ENCODE measurements at regions not wholly inside any gene's neighbourhood (a gene's known extent, or its start where the extent isn't known, plus 50 kb on each side); places are given as distances from the start of the nearest gene placed in this dataset.

DNA sequence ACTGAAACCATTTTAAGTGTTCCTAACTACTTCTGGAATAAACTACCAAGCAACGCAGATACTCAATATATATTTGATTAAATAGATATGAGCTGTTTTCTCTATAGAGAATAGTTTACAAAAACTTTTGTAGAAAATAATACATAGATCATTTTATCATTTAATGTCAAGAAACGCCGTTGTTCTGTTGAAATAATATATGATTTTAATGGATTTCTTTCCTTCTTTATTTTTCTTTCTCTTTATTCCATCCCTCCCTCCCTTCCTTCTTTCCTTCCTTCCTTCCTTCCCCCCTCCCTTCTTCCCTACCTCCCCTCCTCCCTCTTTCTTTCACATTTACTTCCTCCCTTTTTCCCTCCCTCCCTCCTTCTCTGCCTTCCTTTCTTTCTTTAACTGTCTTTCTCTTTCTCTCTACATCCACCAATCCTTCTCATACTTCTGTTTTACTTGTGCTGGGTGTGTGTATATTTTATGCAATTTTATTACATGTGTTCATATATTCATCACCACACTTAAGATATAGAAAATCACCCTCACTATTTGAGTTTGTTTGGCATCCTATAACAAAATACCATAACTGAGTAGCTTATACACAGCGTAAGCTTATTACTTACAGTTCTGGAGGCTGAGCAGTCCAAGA, 230.9 kb upstream of the BRINP3 start:
- Histone ChIP-seq H3K9me3 (no peaks in the 10 kb centered on the region), H3K36me3 (no peaks in the 10 kb centered on the region), H3K4me3 (no peak overlapping the region), H3K27me3 (no peaks in the 10 kb centered on the region), H3K4me1 (no peaks in the 10 kb centered on the region), H3K27ac (no peak overlapping the region)
- TF ChIP-seq POLR2A (IDR thresholded peaks at IDR 0.05) (no peak), POLR2AphosphoS5 (IDR thresholded peaks at IDR 0.05) (no peak)
- TF ChIP-seq, protein P1, sequence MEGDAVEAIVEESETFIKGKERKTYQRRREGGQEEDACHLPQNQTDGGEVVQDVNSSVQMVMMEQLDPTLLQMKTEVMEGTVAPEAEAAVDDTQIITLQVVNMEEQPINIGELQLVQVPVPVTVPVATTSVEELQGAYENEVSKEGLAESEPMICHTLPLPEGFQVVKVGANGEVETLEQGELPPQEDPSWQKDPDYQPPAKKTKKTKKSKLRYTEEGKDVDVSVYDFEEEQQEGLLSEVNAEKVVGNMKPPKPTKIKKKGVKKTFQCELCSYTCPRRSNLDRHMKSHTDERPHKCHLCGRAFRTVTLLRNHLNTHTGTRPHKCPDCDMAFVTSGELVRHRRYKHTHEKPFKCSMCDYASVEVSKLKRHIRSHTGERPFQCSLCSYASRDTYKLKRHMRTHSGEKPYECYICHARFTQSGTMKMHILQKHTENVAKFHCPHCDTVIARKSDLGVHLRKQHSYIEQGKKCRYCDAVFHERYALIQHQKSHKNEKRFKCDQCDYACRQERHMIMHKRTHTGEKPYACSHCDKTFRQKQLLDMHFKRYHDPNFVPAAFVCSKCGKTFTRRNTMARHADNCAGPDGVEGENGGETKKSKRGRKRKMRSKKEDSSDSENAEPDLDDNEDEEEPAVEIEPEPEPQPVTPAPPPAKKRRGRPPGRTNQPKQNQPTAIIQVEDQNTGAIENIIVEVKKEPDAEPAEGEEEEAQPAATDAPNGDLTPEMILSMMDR (IDR thresholded peaks at IDR 0.05): no peak
- no peak for DNase-seq (ENCODE audit: low spot score in 2 of 2)
- intact Hi-C loops (cut with DNase I; ENCODE audit: low total_unique reads): no loop called here

DNA sequence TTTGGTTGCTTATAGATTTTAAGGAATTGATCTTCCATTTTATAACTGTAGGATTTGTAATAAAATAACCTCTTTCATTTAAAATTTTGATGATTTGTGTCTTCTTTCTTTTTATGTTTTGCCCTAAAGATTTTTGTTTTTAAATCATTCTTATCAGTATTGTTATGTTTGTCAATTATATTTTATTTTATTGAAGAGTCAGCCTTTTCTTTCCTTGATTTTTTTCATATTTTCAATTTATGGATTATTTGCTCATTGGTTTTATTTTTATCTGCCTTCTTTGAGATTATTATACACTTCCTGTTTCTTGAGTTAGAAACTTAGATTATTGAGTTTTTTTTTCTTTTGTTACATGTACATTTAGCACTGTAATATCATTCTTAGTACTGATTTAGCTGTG, 233.4 kb upstream of the BRINP3 start:
- no peaks in the 10 kb centered on the region for H3K9me3 ChIP-seq
- no peak overlapping the region for H3K27ac ChIP-seq
- H3K27me3 ChIP-seq: no peaks in the 10 kb centered on the region
- H3K36me3 ChIP-seq: no peaks in the 10 kb centered on the region
- no peak for DNase-seq (ENCODE audit: low spot score in 2 of 2)
- intact Hi-C loops (cut with DNase I; ENCODE audit: low total_unique reads): no loop called here
- TF ChIP-seq, protein P1 (IDR thresholded peaks at IDR 0.05): no peak
- TF ChIP-seq POLR2AphosphoS5 (IDR thresholded peaks at IDR 0.05) (no peak), POLR2A (IDR thresholded peaks at IDR 0.05) (no peak)
- no peaks in the 10 kb centered on the region for H3K4me1 ChIP-seq
- H3K4me3 ChIP-seq: no peak overlapping the region

DNA sequence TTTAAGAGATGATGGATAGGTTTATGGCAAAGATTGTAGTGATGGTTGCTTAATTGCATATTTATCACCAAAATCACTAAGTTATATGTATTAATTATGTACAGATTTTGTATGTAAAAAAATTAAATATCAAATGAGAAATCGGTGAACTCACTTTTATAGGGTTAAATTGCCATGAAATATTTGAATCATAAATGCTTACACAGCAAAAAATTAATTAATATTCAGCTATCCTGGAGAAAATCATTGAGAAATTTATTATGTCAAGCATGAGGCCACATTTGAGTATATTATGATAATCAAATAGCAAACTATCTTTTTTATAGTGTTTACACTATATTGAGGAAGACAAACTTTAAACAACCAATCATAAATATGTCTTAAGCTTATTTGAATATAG, 239.4 kb upstream of the BRINP3 start:
- TF ChIP-seq, protein P1 (IDR thresholded peaks at IDR 0.05): no peak
- no peak for TF ChIP-seq POLR2AphosphoS5 (IDR thresholded peaks at IDR 0.05)
- no peak for TF ChIP-seq POLR2A (IDR thresholded peaks at IDR 0.05)
- H3K36me3 ChIP-seq: no peaks in the 10 kb centered on the region
- intact Hi-C loops (cut with DNase I; ENCODE audit: low total_unique reads): no loop called here
- no peaks in the 10 kb centered on the region for H3K9me3 ChIP-seq
- H3K4me3 ChIP-seq: no peak overlapping the region
- no peaks in the 10 kb centered on the region for H3K27me3 ChIP-seq
- no peaks in the 10 kb centered on the region for H3K4me1 ChIP-seq
- DNase-seq (ENCODE audit: low spot score in 2 of 2): no peak
- no peak overlapping the region for H3K27ac ChIP-seq

DNA sequence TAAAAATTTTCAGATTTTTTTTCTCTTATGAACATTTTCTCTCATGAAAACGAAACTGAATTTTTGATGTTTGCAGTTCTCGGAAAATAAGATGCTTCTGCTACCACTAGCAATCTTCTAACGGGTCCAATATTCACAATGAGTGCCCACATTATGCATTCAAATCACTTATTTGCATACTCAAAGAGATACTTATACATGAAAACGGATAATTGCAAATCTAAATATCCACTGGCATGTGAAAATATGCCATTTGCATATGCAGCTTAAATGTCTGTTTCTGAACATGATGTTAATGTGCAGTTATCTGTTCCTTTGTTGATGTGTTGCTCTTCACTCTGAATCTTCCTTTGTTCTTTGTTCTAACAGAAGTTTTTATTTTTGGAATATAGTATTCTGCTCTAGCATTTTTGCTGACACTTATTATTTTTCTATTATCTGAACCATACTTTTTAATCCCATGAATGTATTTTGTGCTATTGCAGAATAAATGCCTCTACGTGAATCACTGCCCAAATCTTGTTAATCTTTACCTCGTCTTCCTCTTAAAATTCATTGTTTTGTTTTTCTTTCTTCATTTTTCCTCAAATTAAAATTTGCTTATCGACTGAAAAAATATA, 259.4 kb upstream of the BRINP3 start:
- Histone ChIP-seq H3K27ac (no peak overlapping the region), H3K27me3 (no peaks in the 10 kb centered on the region), H3K9me3 (no peaks in the 10 kb centered on the region), H3K4me3 (no peak overlapping the region), H3K4me1 (no peaks in the 10 kb centered on the region), H3K36me3 (peaks cover 4% of the 10 kb centered on the region)
- TF ChIP-seq, protein P1 (IDR thresholded peaks at IDR 0.05): no peak
- TF ChIP-seq POLR2A (IDR thresholded peaks at IDR 0.05) (no peak), POLR2AphosphoS5 (IDR thresholded peaks at IDR 0.05) (no peak)
- intact Hi-C loops (cut with DNase I; ENCODE audit: low total_unique reads): no loop called here
- no peak for DNase-seq (ENCODE audit: low spot score in 2 of 2)

DNA sequence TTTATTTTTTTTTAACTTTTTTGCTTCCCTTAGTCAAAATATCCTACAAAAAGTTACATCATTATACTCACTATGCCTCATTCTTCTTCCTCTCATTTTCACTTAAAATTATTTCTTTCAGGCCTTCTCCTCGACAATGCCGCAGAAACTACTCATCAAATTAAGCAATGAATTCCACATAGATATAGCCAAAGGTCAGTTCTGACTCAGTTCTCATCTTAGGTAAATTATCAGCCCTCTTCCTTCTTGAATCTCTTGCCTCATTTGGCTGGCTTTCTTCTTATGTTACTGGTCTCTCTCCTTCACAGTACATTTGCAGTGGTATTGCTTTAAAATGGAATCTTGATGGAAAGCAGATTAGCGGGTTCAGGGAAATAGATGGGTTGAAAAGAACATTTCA, 260.7 kb upstream of the BRINP3 start:
- H3K27ac ChIP-seq: no peak overlapping the region
- peaks cover 4% of the 10 kb centered on the region for H3K36me3 ChIP-seq
- DNase-seq (ENCODE audit: low spot score in 2 of 2): no peak
- H3K9me3 ChIP-seq: no peaks in the 10 kb centered on the region
- no peaks in the 10 kb centered on the region for H3K27me3 ChIP-seq
- TF ChIP-seq, protein P1 (IDR thresholded peaks at IDR 0.05): no peak
- TF ChIP-seq POLR2A (IDR thresholded peaks at IDR 0.05): no peak
- no peaks in the 10 kb centered on the region for H3K4me1 ChIP-seq
- no peak overlapping the region for H3K4me3 ChIP-seq
- intact Hi-C loops (cut with DNase I; ENCODE audit: low total_unique reads): no loop called here
